ENCODE measurements at regions not wholly inside any gene's neighbourhood (a gene's known extent, or its start where the extent isn't known, plus 50 kb on each side); places are given as distances from the start of the nearest gene placed in this dataset.

DNA sequence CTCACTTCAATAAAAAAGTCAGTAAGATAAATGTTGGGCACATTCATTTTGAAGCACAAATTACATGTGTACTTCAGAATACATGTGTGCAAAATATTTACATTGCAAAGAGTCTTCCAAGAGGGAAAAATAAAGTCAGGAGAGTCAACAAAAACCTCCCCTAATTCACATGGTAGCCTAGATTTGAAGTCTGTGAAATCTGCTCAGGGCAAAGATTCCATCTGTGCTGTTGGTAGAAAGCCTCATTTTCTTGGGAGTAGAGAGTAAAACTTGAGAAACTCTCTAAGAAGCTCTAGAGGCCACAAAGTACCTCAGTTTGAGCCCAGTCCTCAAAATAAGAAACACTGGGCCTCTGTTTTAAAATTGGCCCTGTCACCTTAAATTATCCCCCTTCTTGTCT, 303.4 kb downstream of the RAB28 start:
- no peak for DNase-seq

DNA sequence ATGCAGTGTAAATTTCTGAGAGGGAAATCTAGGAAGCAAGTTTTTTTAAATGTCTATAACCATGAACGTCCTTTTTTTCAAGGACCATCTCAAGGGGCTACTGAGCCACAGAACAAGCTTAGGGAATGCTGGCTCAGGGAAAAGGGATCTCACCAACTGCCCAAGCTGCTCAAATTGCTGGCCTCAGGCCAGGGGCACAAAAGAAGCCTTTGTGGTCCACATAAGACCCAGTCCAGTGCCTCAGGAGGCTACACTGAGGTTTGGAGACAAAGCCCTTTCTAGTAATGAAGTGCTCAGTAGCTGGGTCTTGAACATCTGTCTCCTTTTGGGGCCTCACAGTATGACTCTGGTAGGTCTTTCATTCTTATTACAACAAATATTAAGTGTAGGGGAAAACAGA, 305.5 kb downstream of the RAB28 start:
- no peak for DNase-seq

DNA sequence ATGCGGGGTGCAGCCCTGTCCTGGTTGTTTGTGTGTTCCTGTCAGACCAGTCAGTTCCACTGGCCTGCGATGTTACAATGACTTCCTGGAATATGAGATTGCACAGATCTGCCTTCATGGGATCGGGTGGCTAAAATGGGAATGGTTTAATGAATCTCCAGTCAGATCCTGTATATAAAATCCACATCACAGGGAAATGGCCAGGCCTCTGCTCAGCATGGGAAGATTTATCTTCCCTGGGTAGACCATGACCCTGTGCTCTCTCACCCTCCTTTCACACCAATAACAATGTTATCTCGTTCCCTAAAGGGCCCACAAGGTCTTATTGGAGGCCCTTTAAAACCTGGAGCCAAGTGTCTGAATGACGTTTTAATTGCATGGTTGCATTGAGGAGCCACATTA, 307.4 kb downstream of the RAB28 start:
- DNase-seq: no peak

DNA sequence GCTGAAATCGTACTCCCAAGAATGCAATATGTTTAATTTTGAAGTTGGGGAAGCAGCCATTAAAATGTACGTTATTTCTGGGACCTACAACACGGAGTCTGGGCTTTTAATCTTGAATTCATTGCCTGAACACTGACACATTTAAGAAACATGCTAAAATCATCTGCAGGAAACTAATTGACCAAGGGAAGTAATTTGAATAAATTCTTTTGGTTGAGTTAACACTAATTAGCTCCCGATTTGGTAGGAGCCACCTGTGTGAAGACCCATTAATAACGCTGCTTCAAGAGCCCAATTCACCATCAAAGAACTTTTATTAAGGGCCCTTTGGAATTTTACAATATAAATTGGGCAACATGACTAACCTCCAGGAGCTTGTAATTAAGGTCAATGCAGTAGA, 309.2 kb downstream of the RAB28 start:
- DNase-seq: no peak

DNA sequence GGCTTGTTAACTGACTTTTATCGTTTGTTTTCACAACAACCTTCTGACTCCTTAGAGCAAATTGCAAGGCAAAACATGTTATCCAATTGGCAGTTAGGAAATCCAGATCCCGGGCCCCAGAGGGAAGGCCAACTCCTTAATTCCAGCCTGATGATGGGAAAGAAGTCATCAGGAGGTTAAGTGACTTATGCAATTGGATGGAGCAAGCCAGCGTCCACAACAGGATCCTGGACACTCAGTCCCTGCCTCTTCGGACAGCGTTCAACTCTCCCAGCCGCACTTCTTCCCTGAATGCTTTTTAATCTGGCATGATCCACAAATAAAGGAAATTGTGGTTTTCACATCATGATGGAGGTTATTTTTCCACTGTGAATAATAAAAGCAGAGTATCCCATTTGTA, 310.1 kb downstream of the RAB28 start:
- no peak for DNase-seq

DNA sequence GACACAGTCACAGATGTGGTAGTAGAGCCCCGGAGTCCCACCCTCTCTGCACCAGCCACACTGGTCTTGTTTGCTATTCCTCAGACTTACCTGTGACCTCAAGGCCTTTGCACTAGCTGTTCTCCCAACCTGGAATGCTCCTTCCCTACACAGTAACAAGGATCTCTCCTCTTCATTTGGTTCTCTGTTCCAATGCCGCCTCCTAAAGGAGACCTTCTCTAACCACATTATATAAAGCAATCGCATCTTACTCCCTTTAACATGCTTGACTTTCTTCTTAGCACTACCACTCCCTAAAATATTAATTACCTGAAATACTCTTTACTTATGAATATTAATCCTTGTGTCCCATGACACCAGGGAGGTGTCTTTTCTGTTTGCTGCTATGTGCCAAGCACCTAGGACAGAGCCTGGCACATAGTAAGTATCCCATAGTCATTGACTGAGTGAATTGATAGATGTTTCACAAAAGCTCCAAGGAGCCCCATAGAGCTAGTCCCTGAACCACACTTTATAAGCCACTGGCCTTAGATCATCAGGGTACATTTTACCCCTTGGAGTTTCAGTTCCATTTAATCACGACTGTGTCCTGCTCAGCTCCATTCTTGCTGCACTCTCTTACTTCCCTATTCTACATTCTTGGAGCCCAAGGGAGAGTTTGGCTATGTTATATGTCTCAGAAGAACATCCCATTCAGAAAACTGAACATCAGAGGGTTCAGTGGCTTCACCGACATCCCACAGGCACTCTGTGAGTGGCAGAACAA, 312.7 kb downstream of the RAB28 start:
- no peak for DNase-seq

DNA sequence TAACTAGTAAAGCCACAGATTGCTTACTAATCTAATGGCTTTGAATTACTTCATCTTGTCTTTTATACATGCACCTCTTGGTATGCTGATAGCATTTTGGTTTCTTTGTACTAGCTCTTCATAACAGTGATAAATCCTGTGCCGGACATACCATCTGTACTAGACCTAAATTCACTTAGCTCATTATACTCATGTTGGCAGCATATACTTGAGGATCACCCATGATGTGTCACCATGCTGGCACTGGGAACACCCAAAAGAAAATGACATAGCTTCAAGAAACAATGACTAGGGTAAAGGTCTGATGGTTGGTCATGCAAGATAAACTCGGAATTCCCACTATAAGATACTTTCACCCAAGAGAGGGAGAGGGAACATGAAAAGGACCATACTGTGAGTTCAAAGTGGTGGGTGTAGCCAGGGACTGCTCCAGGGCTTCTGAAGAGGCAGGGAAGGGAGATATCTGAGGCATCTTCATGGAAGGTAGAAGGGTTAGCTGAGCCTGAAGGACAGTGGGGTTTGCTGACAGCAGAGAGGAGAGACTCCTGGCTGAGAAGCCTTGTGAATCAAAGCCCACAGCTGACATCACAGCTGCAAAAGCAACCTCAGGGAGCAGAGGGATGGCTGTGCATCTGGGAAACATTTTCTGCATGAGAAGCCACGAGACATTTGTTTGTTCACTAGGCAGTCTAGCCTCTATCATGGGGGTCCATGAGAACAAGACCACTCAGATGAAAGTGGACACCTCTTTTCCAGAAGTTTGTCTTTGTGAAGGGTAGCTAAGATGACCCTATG, 314.2 kb downstream of the RAB28 start:
- DNase-seq: no peak

DNA sequence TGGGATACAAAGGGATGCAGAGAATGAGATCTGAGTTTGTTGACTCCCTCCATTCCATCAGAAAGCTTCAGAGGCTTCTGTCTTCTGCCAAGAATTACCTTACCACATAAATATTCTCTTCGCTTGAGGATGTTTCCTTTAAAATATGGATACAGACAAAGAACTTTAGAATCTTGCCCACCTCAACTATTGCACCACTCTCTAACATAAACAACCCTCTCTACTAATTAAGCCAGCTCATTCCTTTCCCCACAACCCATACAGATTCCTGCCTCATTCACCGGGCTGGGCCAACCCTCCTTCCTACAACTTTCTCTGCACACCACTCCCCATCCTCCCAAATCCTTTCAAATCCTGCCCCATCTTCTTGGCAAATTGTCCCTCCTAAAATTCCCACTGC, 315.8 kb downstream of the RAB28 start:
- no peak for DNase-seq

DNA sequence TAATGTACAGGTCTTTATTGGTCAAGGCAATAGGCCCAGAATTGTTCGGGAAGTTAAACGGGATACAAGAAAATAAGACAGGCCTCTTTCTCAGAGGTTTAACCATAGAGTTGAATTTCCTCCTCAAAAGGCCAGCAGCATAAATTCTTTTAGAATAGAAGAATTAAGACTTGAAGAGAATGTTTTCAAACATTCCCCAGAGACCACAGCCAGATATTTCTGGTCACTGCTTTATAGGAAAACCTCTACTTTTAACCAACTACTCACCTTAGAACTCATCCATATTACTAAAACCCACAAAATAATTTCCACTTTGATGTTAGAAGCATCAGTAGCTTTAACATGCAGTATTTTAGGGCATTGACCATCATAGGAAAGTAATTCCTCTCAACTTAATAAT, 317.9 kb downstream of the RAB28 start:
- no peak for DNase-seq

DNA sequence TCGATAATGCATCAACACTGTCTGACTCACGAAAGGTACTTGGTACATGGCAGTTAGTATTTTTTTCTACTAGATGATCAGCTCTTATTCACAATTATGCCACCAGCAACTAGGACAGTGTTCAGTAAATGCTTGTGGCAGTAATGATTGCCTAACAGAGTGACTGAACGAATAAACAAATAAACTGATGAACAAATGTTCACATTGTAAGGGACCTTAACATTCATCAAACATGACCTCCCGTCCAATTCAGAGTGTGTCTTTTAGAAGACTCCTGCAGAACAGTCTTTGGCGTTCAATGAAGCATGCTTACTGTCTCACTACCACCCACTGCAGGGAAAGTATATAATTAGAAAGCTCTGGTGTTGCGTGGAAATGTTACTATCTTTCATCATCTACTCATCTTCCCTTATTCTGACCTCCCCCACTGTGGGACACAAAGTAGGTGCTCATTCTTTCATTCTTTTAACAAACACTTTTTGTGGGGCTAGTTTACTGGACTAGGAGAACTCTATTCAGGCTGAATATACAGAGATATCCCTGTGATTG, 319.3 kb downstream of the RAB28 start:
- DNase-seq: no peak

DNA sequence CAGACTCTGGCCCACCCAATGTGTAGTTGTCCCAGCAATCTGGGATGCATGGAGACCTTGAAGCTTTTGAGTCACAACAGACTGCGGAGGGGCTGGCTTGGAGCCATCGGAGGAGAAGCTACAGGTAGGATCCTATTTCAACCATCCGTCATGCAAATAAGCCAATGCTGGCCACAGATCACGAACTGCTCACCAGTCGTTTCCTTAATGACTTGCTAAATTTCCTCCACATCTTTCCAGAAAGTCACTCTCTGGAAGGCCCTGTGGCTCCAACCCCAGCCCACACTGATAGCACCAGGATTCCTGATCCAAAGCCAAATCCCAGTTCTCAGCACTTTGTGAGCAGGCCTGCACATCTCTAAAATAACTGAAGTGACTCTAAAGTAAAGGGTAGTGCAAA, 321.3 kb downstream of the RAB28 start:
- no peak for DNase-seq

DNA sequence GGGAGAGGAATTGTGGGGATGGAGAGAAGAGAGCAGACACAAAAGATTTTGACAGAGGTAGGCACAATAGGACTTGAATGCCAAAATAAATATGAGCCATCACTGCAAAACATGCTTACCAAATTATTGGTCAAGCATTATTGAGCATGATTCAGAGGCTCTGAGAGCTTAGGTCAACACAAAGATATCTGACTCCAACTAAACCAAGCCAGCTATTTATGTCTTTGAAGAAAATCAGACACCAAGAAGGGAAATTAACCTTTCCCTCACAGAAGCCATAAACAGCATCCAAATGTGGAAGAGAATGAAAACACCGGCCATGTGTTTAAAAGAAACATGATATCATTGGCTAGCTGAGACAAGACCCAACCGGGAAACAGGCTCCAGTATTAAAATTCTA, 323.2 kb downstream of the RAB28 start:
- no peak for DNase-seq

DNA sequence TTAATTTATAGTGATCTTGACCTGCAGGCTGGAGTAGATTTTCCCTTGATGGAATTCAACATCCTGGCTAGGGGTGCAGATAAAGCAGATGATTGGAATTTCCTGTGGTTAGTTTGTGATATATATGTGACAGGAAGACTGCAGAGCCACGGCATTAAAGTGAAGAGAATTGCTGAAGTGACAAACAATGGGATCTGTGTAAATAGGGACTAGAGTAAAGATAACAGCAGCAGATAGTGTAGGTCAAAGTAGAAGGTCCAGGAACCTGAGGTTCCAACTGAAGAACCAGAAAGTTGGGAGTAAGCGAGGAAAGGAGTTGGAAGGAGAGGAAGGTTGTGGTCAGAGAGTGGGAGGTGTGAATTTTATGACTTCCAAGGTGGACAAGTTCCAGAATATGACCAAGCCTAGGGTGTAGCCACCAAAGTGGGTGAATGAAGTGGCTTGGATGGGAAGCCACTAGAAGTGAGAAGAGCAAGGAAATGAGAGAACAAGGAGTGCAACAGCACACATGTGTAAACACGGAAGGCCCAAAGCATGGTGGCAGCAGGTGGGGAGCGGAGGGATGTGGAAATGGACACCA, 325.0 kb downstream of the RAB28 start:
- no peak for DNase-seq

DNA sequence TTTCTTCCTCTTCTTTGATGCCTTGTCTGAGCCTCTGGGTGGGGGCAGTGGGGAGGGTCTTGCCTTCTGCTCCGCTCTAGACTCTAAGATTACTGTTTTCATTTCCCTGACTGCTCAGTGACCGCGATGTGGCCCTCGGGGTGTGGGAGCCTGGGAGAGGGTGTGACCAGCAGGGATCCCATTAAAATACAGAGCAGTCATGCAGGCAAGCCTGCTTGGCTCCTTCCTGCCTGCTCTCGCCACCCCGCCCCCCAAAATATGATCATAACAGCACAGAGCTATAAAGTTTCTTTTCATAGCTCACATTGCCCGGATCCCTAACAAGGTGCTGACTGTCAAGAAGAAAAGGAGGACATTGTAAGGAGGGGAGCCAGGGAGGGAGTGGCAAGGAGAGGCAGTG, 332.9 kb downstream of the RAB28 start:
- no peak for DNase-seq

DNA sequence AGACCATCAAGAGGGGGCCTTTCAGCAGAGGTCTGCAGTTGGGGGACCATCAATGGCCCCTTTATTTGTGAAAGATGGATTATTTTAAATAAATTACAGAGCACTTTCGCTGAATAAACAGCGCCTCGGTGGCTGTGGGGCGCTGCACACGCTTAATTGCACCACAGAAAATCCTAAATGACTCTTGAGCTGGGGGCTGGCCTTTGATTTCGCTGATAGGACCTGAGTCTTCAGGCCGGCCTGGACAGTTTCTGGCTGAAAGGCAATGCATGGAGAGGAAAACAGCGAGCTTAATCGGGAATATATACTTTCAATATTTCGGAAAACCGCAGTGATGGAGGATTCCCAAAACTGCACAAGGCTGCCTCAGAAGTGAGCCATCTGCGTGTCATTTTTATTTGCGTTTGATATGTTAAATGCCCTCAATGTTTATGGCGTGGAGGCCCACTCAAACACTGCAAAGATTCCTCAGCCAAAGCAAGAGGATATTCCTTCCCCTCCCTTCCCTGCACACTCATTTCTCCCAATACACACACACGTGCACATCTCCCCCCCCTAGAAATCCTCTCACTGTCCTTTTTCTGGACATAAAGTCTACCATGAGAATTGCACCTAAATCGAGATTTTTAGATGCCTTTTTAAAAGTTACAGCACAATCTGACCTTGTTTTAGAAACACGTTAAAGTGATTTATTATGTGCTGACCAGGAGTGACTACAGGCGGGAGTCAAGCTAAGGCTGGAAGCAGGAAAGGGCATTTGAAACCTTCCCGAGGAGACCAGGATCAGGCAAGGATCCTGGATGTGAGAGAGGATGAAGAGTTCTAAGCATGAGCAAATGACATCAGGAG, 340.7 kb downstream of the RAB28 start:
- DNase-seq: no peak

DNA sequence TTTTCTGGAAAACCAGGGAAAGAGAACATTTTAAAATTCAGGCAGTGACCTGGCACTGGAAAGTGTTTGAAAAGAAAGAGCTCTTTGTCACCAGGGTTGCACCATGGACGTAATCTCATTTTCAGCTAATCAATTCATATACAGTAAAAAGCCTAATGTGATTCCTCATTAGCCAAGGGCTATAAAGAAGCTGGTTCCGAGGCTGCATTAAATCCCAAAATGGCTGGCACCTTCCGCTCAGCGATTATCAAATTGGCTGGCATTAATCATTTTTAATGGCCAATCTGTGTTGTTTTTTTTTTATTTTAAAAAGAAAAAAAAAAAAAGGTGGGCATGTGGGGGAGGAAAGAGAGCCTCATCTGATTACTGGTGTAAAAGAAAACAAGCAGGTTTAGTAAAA, 341.4 kb downstream of the RAB28 start:
- DNase-seq: no peak

DNA sequence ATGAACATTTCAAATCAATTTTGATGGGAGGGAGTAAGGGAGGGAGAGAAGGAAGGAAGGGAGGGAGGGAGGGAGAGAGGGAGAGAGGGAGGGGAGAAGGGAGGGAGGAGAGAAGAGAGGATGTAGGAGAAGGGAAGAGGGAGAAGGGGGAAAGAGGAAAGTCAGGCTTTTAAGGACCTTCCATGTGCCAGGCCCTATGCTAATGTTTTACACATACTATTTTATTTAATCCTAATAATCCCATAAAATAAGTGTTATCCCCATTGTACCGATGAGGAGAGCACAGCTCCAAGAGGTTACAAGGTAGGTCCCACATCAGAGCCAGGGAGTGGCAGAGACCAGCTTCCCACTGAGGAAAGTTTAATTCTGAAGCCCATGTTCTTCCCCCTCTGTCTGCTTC, 341.9 kb downstream of the RAB28 start:
- no peak for DNase-seq

DNA sequence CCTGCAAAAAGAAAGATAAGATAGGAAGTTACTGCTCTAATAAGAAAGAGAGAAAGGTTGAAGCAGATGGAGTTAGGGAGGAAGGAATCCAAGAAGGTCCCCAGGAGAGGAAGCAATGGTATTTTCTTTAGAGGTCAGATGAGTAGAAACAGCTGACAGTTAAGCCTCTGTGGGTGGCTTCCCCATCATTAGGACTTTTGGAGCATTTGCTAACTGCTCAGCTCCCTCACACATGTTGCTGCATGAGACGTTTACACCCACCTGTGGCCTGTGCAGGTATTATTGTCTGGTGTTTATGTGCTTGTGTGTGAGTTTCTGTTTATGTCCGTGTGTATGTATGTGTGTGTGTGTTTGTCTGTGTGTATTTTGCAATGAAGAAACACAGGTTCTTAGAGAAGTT, 346.8 kb downstream of the RAB28 start:
- DNase-seq: no peak

DNA sequence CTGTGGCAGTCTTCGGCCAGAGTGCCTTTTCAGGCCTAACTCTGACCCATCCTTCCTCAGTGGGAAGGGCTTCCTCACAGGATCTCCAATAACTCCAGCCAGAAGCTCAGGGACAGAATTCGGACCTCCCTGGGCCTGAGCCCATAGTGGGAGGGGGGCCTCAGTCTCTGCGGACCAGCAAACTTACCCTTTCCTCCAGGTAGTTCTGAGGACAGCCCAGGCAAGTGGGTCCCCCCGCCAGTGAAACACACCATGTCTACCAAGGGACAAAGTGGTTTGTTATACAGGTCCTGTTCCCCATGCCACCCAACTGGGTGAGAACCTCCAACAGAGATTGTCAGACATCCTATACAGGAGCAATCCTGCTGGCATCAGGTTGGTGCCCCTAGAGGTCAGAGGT, 350.4 kb downstream of the RAB28 start:
- DNase-seq: no peak

DNA sequence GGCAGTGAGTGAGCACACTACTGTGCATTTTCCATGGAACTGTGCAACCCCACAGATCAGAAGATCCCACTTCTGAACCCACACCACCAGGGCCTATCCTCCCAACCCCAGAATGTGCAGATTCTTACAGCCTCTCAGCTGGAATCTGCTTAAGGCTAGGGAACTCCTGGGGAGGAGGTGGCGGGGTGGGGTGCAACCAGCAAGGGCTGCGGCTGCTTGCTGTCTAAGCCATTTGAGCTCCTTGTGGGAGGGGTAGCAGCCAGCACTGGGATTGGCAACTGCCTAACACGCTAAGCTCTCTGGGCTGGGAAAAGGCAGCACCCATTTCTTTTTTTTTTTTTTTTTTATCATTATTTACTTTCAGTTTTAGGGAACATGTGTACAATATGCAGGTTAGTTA, 353.3 kb downstream of the RAB28 start:
- no peak for DNase-seq

DNA sequence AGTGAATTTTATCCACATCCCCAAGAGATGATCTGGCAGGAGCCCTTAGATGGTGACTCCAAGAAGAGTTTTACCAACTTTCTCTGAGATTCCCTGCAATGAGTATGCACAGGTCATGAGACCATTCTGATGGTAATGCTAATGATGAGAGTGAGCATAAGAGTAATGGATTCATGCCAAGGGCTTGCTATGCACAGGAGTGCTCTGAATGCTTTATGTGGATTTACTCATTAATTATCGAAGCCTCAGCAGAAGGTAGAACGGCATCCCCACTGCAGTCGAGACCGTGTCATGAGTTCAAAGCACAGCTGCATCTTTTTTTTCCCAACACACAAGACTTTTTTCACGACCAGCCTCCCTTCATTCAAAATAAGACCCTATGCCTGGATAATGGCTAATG, 355.0 kb downstream of the RAB28 start:
- DNase-seq: no peak

DNA sequence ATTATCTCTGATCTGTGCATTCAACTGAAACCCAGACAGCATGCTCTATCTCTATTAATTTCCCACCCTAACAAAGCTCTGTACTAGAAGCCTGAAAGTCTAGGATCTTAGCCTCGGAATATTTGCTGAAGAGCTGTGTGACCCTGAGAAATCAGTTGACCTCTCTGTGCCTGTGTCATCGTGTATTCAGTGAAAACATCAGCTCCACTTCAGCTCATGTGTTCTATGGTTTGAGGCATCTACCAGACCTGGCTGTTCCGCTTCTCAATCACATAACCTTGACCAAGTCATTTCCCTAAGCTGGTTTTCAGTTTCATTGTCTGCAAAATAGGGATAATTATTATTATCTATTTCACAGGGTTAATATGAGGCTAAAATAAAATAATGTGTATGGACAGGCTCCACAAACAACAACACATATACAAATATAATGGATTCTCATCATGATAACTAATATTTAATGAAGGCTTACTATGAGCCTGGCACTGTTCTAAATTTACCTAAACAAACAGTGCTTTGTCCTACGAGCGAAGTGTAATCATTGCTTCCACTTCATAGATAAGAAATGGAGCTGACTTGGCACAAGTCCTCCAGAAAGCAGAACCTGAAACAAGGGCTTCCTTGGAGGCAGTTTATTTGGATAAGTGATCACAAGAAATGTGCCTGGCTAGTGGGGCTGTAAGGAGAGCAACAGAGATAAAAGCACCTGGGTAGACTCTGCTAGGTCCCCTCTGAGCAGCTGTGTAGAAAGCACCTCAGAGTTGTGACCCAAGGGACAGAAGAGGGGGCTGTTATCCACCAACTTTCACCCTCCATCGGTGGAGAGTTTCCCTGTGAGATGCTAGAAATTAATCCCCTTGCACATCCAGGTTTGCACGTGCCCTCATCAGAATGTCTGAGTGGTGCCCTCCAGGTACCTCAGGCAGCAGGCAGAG, 356.9 kb downstream of the RAB28 start:
- DNase-seq: no peak
